Gastroesophageal sphincter (tissue), 4 donors: ENCODE measurements at regions not wholly inside any gene's neighbourhood (a gene's known extent, or its start where the extent isn't known, plus 50 kb on each side); places are given as distances from the start of the nearest gene placed in this dataset.

ENCODE experiments used
- ATAC-seq: fragments of 150-250 bp; one replicate; pipeline ENCODE4 v1.9.1; 2016; ENCODE audit warnings: mild to moderate bottlenecking, moderate library complexity
- H3K27ac ChIP-seq, 4 donors: fragments of 200-600 bp; sonication (generic) in 3 of 4; 1 replicate in 3 of 4; 2 replicates in 1 of 4; pipeline ENCODE4 v1.5.1; 2016 to 2019
- H3K27me3 ChIP-seq: fragments of 200-600 bp; sonication (generic); one replicate; pipeline ENCODE4 v1.5.1; 2019
- H3K36me3 ChIP-seq, 2 donors: fragments of 200-600 bp; sonication (generic); one replicate each; pipeline ENCODE4 v1.5.1; 2019; ENCODE audit warnings: control low read depth in 1 of 2
- H3K4me1 ChIP-seq, 3 donors: fragments of 200-600 bp; sonication (generic); 1 replicate in 2 of 3; 2 replicates in 1 of 3; pipeline ENCODE4 v1.5.1; 2016 to 2019; ENCODE audit warnings: control low read depth in 2 of 3
- H3K4me3 ChIP-seq, 2 donors: fragments of 200-600 bp; sonication (generic); one replicate each; pipeline ENCODE4 v1.5.1; 2019; ENCODE audit warnings: mild to moderate bottlenecking in 1 of 2, moderate library complexity in 1 of 2
- H3K9me3 ChIP-seq, 3 donors: fragments of 200-600 bp; sonication (generic); one replicate each; pipeline ENCODE4 v1.5.1; 2017 to 2019; ENCODE audit warnings: control low read depth in 2 of 3
- CTCF ChIP-seq, 4 experiments: fragments of 200-600 bp in 2 of 4; fragments of 450-650 bp in 2 of 4; sonication (generic) in 1 of 4; IDR thresholded peaks; one replicate each; pipeline ENCODE4 v1.5.1; 2017 to 2019; ENCODE audit warnings: antibody characterized with exemption in 4 of 4, mild to moderate bottlenecking in 2 of 4, moderate library complexity in 2 of 4
- EP300 ChIP-seq: sonication (generic); formaldehyde crosslinking; IDR thresholded peaks from one replicate; pipeline ENCODE4 v1.6.1; 2017; ENCODE audit warnings: antibody characterized with exemption, mild to moderate bottlenecking
- POLR2A ChIP-seq, 2 donors: fragments of 450-650 bp; IDR thresholded peaks; one replicate each; pipeline ENCODE4 v1.6.1; 2017; ENCODE audit warnings: antibody characterized with exemption in 2 of 2, mild to moderate bottlenecking in 2 of 2, moderate library complexity in 1 of 2
- POLR2AphosphoS5 ChIP-seq: sonication (generic); formaldehyde crosslinking; IDR thresholded peaks from one replicate; pipeline ENCODE4 v1.6.1; 2017; ENCODE audit warnings: antibody characterized with exemption
- WGBS, 2 donors: methylation state at CpG; one replicate each; pipeline ENCODE4 v1.1.5; 2018; ENCODE audit warnings: low coverage in 1 of 2; 5-methylcytosine and 5-hydroxymethylcytosine counted together

GRCh38 chr9:134505032-134505431 is 136.6 kb upstream of the COL5A1 start:
- no peaks in the 10 kb centered on the region for H3K9me3 ChIP-seq
- WGBS, 2 donors = 89% methylated on average over 1 of the region's 11 CpGs; no CpG with 5 or more reads in 1 of the 2 donors
- no peaks in the 10 kb centered on the region for H3K36me3 ChIP-seq
- H3K27me3 ChIP-seq = peaks cover 45% of the 10 kb centered on the region
- no peak overlapping the region for H3K4me3 ChIP-seq
- no peak for TF ChIP-seq CTCF (IDR thresholded peaks at IDR 0.05)
- TF ChIP-seq POLR2A (IDR thresholded peaks at IDR 0.05) = no peak
- TF ChIP-seq EP300 = no peak
- TF ChIP-seq POLR2AphosphoS5 = no peak
- peaks cover 0 to 20% (median 0%) of the 10 kb centered on the region in 3 donors for H3K4me1 ChIP-seq
- ATAC-seq = no peak
- H3K27ac ChIP-seq = no peak overlapping the region

GRCh38 chr9:134509281-134509680 is 132.3 kb upstream of the COL5A1 start:
- 74 to 87% methylated on average over 3 of the region's 3 CpGs for WGBS, 2 donors
- TF ChIP-seq EP300 = no peak
- TF ChIP-seq CTCF (IDR thresholded peaks at IDR 0.05) = no peak
- no peak for TF ChIP-seq POLR2AphosphoS5
- no peak for TF ChIP-seq POLR2A (IDR thresholded peaks at IDR 0.05)
- H3K27ac ChIP-seq = no peak overlapping the region
- H3K4me3 ChIP-seq = no peak overlapping the region
- H3K4me1 ChIP-seq = no peaks in the 10 kb centered on the region
- no peak for ATAC-seq
- peaks cover 7% of the 10 kb centered on the region for H3K27me3 ChIP-seq
- H3K9me3 ChIP-seq = no peaks in the 10 kb centered on the region
- no peaks in the 10 kb centered on the region for H3K36me3 ChIP-seq

- Histone ChIP-seq H3K36me3 (no peaks in the 10 kb centered on the region), H3K27me3 (peaks cover 1% of the 10 kb centered on the region), H3K27ac (no peak overlapping the region), H3K4me1 (no peaks in the 10 kb centered on the region), H3K9me3 (no peaks in the 10 kb centered on the region), H3K4me3 (no peak overlapping the region)
- no peak for ATAC-seq
- TF ChIP-seq POLR2A (IDR thresholded peaks at IDR 0.05) = no peak
- no peak for TF ChIP-seq EP300
- TF ChIP-seq POLR2AphosphoS5 = no peak
- no peak for TF ChIP-seq CTCF (IDR thresholded peaks at IDR 0.05)
- WGBS, 2 donors = 100% methylated on average over 1 to 2 of the region's 2 CpGs
Measured at GRCh38 chr9:134509817-134510216, 131.8 kb upstream of the COL5A1 start.

GRCh38 chr9:134514503-134514902 is 127.1 kb upstream of the COL5A1 start:
- Histone ChIP-seq H3K27ac (no peak overlapping the region), H3K9me3 (no peaks in the 10 kb centered on the region), H3K36me3 (no peaks in the 10 kb centered on the region), H3K4me1 (no peaks in the 10 kb centered on the region), H3K27me3 (no peaks in the 10 kb centered on the region), H3K4me3 (no peak overlapping the region)
- no peak for TF ChIP-seq EP300
- no peak for TF ChIP-seq POLR2A (IDR thresholded peaks at IDR 0.05)
- TF ChIP-seq CTCF (IDR thresholded peaks at IDR 0.05) = no peak
- TF ChIP-seq POLR2AphosphoS5 = no peak
- no peak for ATAC-seq
- WGBS, 2 donors = 70 to 95% methylated on average over 2 to 7 of the region's 8 CpGs

- no peak for TF ChIP-seq EP300
- no peak for TF ChIP-seq POLR2AphosphoS5
- TF ChIP-seq CTCF (IDR thresholded peaks at IDR 0.05) = no peak
- no peak for TF ChIP-seq POLR2A (IDR thresholded peaks at IDR 0.05)
- Histone ChIP-seq H3K4me1 (no peaks in the 10 kb centered on the region), H3K36me3 (no peaks in the 10 kb centered on the region), H3K27ac (no peak overlapping the region), H3K9me3 (no peaks in the 10 kb centered on the region), H3K4me3 (no peak overlapping the region), H3K27me3 (no peaks in the 10 kb centered on the region)
- ATAC-seq = no peak
- 48 to 73% methylated on average over 2 to 12 of the region's 14 CpGs for WGBS, 2 donors
Measured at GRCh38 chr9:134515026-134515821, 126.4 kb upstream of the COL5A1 start.
